ENCODE measurements at regions not wholly inside any gene's neighbourhood (a gene's known extent, or its start where the extent isn't known, plus 50 kb on each side); places are given as distances from the start of the nearest gene placed in this dataset.
A peak's percentile ranks its signal among the peaks of the same experiment; 100 is the strongest.

- no peak for DNase-seq
These were observed 50.1 kb upstream of the ASAP2 start for GRCh38 chr2:9156483-9156882.

DNA sequence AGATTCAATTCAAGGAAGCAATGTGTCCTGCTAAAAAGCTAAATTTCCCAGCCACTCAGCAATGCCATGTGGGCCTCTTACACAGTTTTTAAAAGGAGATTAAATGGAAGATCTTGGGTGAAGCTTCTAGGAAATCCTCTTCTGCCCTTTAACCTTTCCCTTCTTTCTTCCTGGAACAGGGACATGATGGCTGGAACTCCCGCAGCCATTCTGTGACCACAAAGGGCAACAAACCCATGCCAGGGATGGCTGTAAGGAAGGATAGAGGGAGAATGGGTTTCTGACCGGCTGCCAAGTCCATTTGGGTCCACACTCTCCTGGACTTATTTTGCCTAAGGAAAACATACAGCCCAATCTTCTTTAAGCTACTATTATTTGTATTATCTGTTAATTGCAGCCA is 52.6 kb upstream of the ASAP2 start:
- DNase-seq = no peak

GRCh38 chr2:9153643-9153980 is 53.0 kb upstream of the ASAP2 start:
- DNase-seq = no peak

DNA sequence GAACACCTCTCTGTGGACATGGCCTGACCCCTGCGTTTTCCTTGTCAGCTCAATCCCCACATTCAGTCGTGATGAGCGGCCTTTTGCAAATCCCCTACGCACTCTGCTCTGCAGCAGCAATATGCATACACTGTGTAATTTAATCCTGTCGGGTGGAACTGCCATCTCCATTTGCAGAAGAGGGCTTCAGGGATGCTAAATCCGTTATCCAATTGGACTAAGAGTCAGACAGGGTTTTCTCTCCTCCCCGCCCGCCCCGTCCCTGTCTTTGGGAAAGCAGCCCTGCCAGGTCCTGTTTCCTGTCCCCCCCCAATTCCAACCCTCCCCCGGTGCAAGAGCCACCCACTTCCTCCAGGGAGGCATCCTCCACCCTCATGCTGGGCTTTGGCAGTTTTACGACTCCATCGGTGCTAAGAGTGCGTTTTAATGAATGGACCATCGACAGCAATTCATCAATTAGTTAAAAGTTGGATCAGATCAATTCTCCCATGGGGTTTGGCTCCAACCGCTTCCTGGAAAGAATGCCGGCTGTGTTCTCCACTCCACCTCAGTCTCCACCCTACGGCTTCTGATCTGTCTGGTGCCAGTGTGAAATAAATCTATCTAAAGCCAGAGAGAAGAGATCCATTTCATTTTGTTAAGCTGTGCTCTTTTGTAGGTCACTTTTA is 53.5 kb upstream of the ASAP2 start:
- DNase-seq = no peak

DNA sequence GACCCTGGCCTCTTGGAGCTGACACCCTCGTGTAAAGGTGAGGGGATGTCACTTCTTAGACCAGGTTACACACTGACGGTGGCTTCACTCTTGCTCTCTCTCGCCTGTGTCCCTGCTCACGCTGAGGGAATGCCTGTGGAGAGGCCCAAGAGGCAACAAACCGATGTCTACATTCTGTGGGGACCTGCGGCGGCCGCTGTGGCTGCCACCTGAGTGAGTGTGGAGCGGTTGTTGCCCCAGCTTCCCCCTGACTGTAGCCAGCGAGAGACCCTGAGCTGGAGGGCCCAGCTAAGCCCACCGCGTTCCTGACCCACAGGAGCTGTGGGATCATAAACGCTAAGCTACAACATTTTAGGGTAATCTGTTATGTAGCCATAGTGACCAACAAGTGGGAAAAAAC is 55.7 kb upstream of the ASAP2 start:
- no peak for DNase-seq

DNA sequence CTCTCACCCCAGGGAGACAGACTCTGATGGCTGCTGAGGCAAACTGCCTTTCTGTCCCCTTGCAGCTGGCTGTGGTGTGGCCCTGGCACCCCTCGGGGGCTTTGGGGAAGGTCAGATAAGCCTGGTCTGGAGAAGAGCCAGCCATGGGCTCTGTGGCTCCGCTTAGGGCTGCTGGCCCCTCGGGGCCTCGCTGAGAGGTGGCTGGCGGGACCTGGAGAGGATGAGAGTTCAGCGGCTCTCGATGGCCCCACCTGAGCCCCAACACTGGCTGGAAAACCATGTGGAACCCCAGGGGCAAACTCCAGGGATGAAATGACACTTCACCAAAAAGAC is 56.1 kb upstream of the ASAP2 start:
- no peak for DNase-seq

GRCh38 chr2:9149726-9150567 is 56.7 kb upstream of the ASAP2 start:
- no peak for DNase-seq

- DNase-seq = no peak
These were observed 57.3 kb upstream of the ASAP2 start for GRCh38 chr2:9149388-9149660.

DNA sequence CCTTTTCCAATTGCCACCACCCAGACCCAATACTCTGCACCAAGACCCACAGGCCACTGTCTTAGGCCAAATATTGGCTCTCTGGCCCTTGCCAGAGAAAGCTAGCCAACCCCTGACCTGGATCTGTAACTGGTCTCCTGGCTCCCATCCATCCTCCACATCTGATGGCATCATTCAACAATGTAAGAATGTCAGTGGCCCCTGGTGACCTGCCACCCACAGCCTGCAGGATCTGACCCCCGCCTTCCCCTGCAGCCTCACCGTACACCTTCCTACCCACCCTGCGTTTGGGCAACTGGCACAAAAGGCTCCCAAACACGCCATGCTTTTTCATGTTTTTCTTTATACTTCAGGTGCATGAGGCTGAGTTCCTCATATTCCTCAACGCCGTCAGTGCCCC is 60.0 kb upstream of the ASAP2 start:
- no peak for DNase-seq

- DNase-seq = no peak
These were observed 60.7 kb upstream of the ASAP2 start for GRCh38 chr2:9145752-9146430.

DNA sequence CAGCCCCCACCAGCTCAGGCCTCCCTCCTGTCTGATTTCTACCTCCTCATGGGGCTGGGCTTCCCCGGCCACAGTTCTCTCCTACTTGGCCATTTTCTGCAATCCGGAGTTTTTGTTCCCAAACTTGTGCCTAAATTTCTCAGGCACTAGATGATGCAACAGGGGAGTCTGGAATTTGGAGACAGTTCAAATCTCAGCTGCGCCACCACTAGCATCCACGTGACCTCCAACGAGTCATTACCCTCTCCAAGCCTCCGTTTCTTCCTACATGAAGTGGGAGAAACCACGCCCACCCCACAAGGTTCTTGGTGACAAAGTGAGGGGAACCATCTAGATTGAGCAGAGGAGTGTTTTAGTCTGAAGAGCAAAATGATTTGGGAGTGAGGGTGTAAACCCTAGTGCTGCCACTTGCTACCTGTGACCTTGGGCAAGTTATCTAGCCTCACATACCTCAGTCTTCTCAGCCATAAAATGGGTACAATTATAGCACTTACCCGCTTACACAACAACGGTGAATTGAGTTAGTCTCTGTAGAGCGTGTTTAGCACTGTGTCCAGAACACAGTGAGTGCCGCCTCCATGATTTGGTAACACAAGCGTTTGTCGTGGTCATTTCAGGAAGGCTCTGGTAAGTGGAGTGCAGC is 61.4 kb upstream of the ASAP2 start:
- no peak for DNase-seq

DNA sequence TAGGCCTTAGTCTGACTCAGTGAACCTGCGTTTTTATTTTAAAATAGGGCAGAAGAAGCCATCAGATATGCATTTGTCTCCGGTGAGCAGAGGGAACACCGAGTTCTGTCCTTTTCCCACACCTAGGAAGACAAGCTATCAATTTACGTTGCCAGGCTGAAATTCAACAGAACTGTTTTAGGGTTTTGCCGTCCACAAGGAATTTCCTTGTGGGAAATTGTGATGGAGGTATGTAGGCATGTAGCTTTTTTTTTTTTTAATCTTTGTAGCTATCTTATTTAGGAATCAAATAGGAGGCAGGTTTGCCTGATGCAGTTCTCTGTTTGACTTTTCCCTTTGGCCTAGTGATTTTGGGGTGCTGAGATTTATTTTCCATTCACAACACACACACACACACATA is 62.0 kb upstream of the ASAP2 start:
- DNase-seq = no peak

- no peak for DNase-seq
These were observed 62.6 kb upstream of the ASAP2 start for GRCh38 chr2:9144046-9144445.

GRCh38 chr2:9143264-9143815 is 63.3 kb upstream of the ASAP2 start:
- DNase-seq = no peak

DNA sequence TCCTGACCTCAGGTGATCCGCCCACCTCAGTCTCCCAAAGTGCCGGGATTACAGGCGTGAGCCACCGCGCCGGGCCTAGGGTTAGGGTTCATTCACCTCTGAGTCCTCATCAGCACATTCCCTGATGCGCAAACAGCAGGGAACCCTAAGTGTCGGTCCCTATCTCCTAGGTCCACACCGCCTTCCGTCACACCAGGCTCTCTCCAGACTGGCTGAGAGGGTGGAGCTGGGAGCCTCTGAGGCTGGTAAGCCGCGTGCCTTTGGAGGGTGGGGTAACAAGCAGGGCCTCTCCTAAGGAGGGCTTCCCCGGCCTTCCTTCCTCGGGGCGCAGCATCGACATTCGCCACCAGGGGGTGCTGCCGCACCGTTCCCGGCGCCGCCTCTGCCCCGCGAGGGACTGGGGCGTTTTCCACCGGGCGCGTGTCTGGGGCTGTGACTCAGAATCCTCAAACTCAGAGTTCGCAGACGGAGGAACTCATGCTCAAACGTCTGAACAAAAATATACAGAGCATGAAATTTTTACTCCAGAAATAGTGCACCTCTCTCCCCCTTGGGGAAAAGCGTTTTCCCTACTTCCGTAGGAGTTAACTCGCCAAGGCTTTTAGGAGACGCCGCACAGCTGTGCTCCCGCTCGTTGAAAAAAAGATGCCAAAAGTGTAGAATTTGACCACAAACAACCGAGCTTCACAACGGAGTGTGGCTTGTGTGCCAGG is 63.9 kb upstream of the ASAP2 start:
- peak; percentile 66 for DNase-seq

- DNase-seq = no peak
These were observed 64.7 kb upstream of the ASAP2 start for GRCh38 chr2:9141706-9142460.

DNA sequence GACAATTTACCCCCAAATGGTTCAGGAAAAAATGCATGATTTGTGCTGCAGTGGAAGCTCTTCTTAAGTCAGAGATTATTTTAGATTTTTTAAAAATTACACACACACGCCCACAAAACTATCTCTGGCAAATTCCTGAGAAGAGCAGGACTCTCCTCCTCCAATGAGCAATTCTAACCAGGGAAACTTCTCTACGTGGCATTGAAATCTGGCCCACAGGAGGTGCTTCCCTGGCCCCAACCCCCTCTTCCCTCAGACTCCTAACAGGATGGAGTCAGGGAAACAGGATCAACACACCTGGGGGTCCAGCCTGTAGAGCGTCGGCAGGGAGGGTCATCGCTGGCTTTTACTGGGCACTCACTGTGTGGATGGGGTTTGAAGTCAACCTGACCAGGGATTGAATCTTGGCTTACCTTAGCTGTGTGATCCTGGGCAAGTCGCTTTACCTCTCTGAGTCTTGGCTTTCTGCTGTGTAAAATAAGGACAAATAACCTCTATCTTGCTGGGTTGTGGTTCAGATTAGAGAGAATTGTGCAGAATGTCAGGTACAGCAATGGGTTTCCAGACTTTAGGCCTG is 65.4 kb upstream of the ASAP2 start:
- no peak for DNase-seq

- no peak for DNase-seq
These were observed 66.0 kb upstream of the ASAP2 start for GRCh38 chr2:9140645-9141044.

GRCh38 chr2:9139491-9140443 is 66.8 kb upstream of the ASAP2 start:
- peak; percentile 78 for DNase-seq

GRCh38 chr2:9137379-9138150 is 69.0 kb upstream of the ASAP2 start:
- no peak for DNase-seq

All from NCI-H1694 treated with DMSO at 0.1 percent for 48 hours (cell line).